ENCODE measurements at regions not wholly inside any gene's neighbourhood (a gene's known extent, or its start where the extent isn't known, plus 50 kb on each side); places are given as distances from the start of the nearest gene placed in this dataset.

DNA sequence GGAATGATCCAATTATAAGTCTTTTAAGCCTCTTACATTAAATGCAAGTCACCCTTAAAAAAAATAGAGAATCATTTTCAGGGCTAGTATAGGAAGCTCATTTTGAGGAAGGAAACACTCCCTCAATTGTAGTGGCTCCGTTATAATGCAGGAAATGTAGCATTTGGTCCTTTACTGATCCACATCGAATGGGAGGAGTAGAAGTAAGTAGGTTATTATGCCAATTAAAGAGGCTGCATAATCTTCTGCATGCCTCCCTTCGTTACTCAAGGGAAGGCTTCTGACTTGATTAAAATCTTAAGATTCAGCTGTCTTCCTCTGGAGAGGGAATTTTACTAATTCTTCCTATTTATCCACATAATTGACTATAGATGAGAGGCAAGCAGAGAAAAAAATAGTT is 579.2 kb upstream of the COX7C start:
- H3K9me3 Mint-ChIP-seq (ENCODE audit: low read depth) = no peaks in the 10 kb centered on the region
- H3K27ac Mint-ChIP-seq (ENCODE audit: unreplicated experiment) = no peak overlapping the region
- peaks cover 7% of the 10 kb centered on the region for H3K27me3 Mint-ChIP-seq (ENCODE audit: low read depth)
- TF ChIP-seq, protein P1, sequence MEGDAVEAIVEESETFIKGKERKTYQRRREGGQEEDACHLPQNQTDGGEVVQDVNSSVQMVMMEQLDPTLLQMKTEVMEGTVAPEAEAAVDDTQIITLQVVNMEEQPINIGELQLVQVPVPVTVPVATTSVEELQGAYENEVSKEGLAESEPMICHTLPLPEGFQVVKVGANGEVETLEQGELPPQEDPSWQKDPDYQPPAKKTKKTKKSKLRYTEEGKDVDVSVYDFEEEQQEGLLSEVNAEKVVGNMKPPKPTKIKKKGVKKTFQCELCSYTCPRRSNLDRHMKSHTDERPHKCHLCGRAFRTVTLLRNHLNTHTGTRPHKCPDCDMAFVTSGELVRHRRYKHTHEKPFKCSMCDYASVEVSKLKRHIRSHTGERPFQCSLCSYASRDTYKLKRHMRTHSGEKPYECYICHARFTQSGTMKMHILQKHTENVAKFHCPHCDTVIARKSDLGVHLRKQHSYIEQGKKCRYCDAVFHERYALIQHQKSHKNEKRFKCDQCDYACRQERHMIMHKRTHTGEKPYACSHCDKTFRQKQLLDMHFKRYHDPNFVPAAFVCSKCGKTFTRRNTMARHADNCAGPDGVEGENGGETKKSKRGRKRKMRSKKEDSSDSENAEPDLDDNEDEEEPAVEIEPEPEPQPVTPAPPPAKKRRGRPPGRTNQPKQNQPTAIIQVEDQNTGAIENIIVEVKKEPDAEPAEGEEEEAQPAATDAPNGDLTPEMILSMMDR (IDR thresholded peaks at IDR 0.05) = no peak
- DNase-seq (ENCODE audit: low spot score) = no peak
- no peaks in the 10 kb centered on the region for H3K4me1 Mint-ChIP-seq (ENCODE audit: low read depth)
- no peaks in the 10 kb centered on the region for H3K36me3 Mint-ChIP-seq (ENCODE audit: low read depth)
- no peak overlapping the region for H3K4me3 Mint-ChIP-seq (ENCODE audit: unreplicated experiment)

DNA sequence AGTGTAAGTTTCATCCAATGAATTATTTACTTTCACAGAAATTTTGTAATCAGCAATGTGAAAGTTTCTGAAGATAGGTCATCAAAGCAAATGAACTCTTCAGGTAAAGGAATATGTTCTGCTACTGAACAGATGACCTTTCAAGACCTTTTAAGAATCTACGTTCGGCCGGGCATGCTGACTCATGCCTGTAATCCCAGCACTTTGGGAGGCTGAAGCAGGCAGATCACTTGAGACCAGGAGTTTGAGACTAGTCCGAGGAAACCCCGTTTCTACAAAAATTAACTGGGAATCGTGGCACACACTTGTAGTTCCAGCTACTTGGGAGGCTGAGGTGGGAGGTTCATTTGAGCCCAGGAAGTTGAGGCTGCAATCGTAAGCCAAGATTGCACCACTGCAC is 578.4 kb upstream of the COX7C start:
- no peak for DNase-seq (ENCODE audit: low spot score)
- H3K36me3 Mint-ChIP-seq (ENCODE audit: low read depth) = no peaks in the 10 kb centered on the region
- no peaks in the 10 kb centered on the region for H3K4me1 Mint-ChIP-seq (ENCODE audit: low read depth)
- no peak overlapping the region for H3K4me3 Mint-ChIP-seq (ENCODE audit: unreplicated experiment)
- H3K27ac Mint-ChIP-seq (ENCODE audit: unreplicated experiment) = no peak overlapping the region
- TF ChIP-seq, protein P1 (IDR thresholded peaks at IDR 0.05) = no peak
- peaks cover 4% of the 10 kb centered on the region for H3K27me3 Mint-ChIP-seq (ENCODE audit: low read depth)
- no peaks in the 10 kb centered on the region for H3K9me3 Mint-ChIP-seq (ENCODE audit: low read depth)

DNA sequence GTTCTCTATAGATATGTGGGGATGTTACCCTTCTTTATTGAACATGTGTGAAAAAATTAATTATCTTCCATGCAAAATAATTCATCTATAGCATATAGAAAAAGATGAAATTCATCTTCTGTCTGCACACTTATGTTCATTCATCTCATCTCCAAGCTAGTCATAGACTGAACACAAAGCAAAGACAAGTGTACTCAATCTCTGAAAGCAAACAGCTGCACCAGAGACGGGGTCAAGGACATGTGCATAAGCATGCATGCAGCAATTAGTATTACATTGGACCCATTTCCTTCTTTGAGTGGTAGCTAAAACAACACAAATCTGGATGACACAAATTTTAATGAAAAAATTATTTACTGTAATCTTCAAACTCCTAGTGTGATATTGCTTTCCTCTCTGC is 547.0 kb upstream of the COX7C start:
- H3K4me3 Mint-ChIP-seq (ENCODE audit: unreplicated experiment) = no peak overlapping the region
- TF ChIP-seq, protein P1 (IDR thresholded peaks at IDR 0.05) = no peak
- no peaks in the 10 kb centered on the region for H3K36me3 Mint-ChIP-seq (ENCODE audit: low read depth)
- H3K27ac Mint-ChIP-seq (ENCODE audit: unreplicated experiment) = no peak overlapping the region
- no peaks in the 10 kb centered on the region for H3K4me1 Mint-ChIP-seq (ENCODE audit: low read depth)
- DNase-seq (ENCODE audit: low spot score) = no peak
- peaks cover 17% of the 10 kb centered on the region for H3K27me3 Mint-ChIP-seq (ENCODE audit: low read depth)
- no peaks in the 10 kb centered on the region for H3K9me3 Mint-ChIP-seq (ENCODE audit: low read depth)

GRCh38 chr5:86074297-86074696 is 543.4 kb upstream of the COX7C start:
- Mint-ChIP-seq H3K27ac (ENCODE audit: unreplicated experiment) (no peak overlapping the region), H3K4me3 (ENCODE audit: unreplicated experiment) (no peak overlapping the region), H3K4me1 (ENCODE audit: low read depth) (no peaks in the 10 kb centered on the region), H3K9me3 (ENCODE audit: low read depth) (no peaks in the 10 kb centered on the region), H3K27me3 (ENCODE audit: low read depth) (peaks cover 4% of the 10 kb centered on the region), H3K36me3 (ENCODE audit: low read depth) (no peaks in the 10 kb centered on the region)
- TF ChIP-seq, protein P1 (IDR thresholded peaks at IDR 0.05) = no peak
- no peak for DNase-seq (ENCODE audit: low spot score)

DNA sequence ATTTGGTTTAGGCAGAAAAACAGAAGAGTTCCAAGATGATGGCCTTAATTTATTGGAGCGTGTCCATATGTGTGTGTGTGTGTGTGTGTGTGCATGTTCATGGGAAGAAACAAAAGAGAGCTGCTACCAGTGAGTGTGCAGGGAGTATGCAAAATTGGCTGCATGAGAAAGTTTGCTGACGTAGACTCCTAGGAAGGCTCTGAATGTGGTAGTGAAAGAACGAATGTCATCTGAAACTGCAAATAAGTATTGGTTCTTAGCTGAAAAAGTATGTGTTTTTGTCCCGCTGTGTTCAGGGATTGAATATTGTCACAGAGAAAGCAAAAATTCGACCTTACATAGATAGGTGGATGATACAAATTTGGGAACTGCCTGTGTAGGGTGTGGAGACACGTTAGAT is 542.6 kb upstream of the COX7C start:
- no peaks in the 10 kb centered on the region for H3K4me1 Mint-ChIP-seq (ENCODE audit: low read depth)
- no peaks in the 10 kb centered on the region for H3K36me3 Mint-ChIP-seq (ENCODE audit: low read depth)
- no peak overlapping the region for H3K4me3 Mint-ChIP-seq (ENCODE audit: unreplicated experiment)
- TF ChIP-seq, protein P1 (IDR thresholded peaks at IDR 0.05) = no peak
- no peak overlapping the region for H3K27ac Mint-ChIP-seq (ENCODE audit: unreplicated experiment)
- DNase-seq (ENCODE audit: low spot score) = no peak
- H3K9me3 Mint-ChIP-seq (ENCODE audit: low read depth) = no peaks in the 10 kb centered on the region
- peaks cover 5% of the 10 kb centered on the region for H3K27me3 Mint-ChIP-seq (ENCODE audit: low read depth)
